Astrocyte (in vitro differentiated cells and primary cell): ENCODE measurements at regions not wholly inside any gene's neighbourhood (a gene's known extent, or its start where the extent isn't known, plus 50 kb on each side); places are given as distances from the start of the nearest gene placed in this dataset.

Experiments
- EZH2 ChIP-seq: IDR thresholded peaks from 2 replicates; pipeline ENCODE4 v1.6.1; 2012; ENCODE audit warnings: mild to moderate bottlenecking, low read length, inconsistent platforms; ENCODE audit not compliant: insufficient read depth
- TF ChIP-seq, protein P1 (sequence below): IDR thresholded peaks from 2 replicates; pipeline ENCODE4 v1.5.1; 2011; ENCODE audit warnings: low read depth, mild to moderate bottlenecking, inconsistent platforms, low read length, moderate library complexity; ENCODE audit not compliant: insufficient read depth

DNA sequence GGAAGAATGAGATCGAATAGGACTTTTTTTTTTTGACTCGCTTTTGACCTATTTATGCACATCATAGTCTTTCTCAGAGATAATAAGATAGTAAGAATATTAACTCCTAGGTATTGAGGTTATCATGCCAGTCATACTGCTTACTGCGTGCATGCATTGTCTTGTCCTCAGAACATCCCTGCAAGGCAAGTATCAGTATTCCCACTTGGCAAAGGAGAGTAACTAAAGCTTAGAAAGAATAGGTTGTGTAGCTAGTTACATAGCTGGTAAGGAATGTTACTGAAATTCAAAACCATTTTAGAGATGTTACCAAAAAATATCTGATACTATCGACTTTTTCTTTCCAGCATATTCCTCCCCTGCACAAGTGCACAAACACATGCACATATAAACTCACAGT is 296.1 kb upstream of the CLINT1 start:
- TF ChIP-seq, protein P1, sequence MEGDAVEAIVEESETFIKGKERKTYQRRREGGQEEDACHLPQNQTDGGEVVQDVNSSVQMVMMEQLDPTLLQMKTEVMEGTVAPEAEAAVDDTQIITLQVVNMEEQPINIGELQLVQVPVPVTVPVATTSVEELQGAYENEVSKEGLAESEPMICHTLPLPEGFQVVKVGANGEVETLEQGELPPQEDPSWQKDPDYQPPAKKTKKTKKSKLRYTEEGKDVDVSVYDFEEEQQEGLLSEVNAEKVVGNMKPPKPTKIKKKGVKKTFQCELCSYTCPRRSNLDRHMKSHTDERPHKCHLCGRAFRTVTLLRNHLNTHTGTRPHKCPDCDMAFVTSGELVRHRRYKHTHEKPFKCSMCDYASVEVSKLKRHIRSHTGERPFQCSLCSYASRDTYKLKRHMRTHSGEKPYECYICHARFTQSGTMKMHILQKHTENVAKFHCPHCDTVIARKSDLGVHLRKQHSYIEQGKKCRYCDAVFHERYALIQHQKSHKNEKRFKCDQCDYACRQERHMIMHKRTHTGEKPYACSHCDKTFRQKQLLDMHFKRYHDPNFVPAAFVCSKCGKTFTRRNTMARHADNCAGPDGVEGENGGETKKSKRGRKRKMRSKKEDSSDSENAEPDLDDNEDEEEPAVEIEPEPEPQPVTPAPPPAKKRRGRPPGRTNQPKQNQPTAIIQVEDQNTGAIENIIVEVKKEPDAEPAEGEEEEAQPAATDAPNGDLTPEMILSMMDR = no peak
- TF ChIP-seq EZH2 = no peak
